ENCODE measurements at regions not wholly inside any gene's neighbourhood (a gene's known extent, or its start where the extent isn't known, plus 50 kb on each side); places are given as distances from the start of the nearest gene placed in this dataset.

GRCh38 chr9:16154521-16155078 lies 601.8 kb downstream of the CCDC171 start:
- no peak for DNase-seq (ENCODE audit: low spot score)
- TF ChIP-seq CTCF (IDR thresholded peaks at IDR 0.05): no peak

GRCh38 chr9:16155878-16156277 lies 603.0 kb downstream of the CCDC171 start:
- no peak for TF ChIP-seq CTCF (IDR thresholded peaks at IDR 0.05)
- ATAC-seq (ENCODE audit: low FRiP score): no peak

More at GRCh38 chr9:16154521-16155078, 601.8 kb downstream of the CCDC171 start:
- no peak for ATAC-seq (ENCODE audit: low FRiP score)

GRCh38 chr9:16157216-16157615 lies 604.4 kb downstream of the CCDC171 start:
- DNase-seq (ENCODE audit: low spot score) (no peak), ATAC-seq (ENCODE audit: low FRiP score) (no peak)
- TF ChIP-seq CTCF (IDR thresholded peaks at IDR 0.05): no peak

More at GRCh38 chr9:16155878-16156277, 603.0 kb downstream of the CCDC171 start:
- DNase-seq (ENCODE audit: low spot score): no peak

GRCh38 chr9:16157651-16158050 lies 604.8 kb downstream of the CCDC171 start:
- DNase-seq (ENCODE audit: low spot score) (no peak), ATAC-seq (ENCODE audit: low FRiP score) (no peak)
- no peak for TF ChIP-seq CTCF (IDR thresholded peaks at IDR 0.05)

GRCh38 chr9:16158093-16158492 lies 605.2 kb downstream of the CCDC171 start:
- TF ChIP-seq CTCF (IDR thresholded peaks at IDR 0.05): no peak
- ATAC-seq (ENCODE audit: low FRiP score): no peak
- DNase-seq (ENCODE audit: low spot score): no peak

- ATAC-seq (ENCODE audit: low FRiP score) (no peak), DNase-seq (ENCODE audit: low spot score) (no peak)
- no peak for TF ChIP-seq CTCF (IDR thresholded peaks at IDR 0.05)
These were observed 608.6 kb downstream of the CCDC171 start for GRCh38 chr9:16161483-16161882.

GRCh38 chr9:16170119-16170518 lies 617.3 kb downstream of the CCDC171 start:
- no peak for ATAC-seq (ENCODE audit: low FRiP score)

More at GRCh38 chr9:16170119-16170518, 617.3 kb downstream of the CCDC171 start:
- no peak for TF ChIP-seq CTCF (IDR thresholded peaks at IDR 0.05)
- no peak for DNase-seq (ENCODE audit: low spot score)
